Mammary epithelial cell (primary cell): ENCODE measurements at regions not wholly inside any gene's neighbourhood (a gene's known extent, or its start where the extent isn't known, plus 50 kb on each side); places are given as distances from the start of the nearest gene placed in this dataset.

ENCODE experiments used
- EZH2 ChIP-seq: IDR thresholded peaks from 2 replicates; pipeline ENCODE4 v1.6.1; 2012; ENCODE audit warnings: low read length, inconsistent platforms, borderline replicate concordance
- TF ChIP-seq, protein P1 (sequence below), 2 donors: IDR thresholded peaks in 1 of 2; conservative IDR thresholded peaks in 1 of 2; 2 replicates each; pipeline ENCODE4 v1.5.1; 2011 to 2012; ENCODE audit warnings: inconsistent platforms in 2 of 2, low read length in 2 of 2, mild to moderate bottlenecking in 2 of 2, control low read depth in 1 of 2, low read depth in 1 of 2; ENCODE audit not compliant: insufficient read depth in 1 of 2; ENCODE audit errors: extremely low read depth in 1 of 2

GRCh38 chr13:47288546-47288945, 391.7 kb upstream of the HTR2A start:
- TF ChIP-seq, protein P1, sequence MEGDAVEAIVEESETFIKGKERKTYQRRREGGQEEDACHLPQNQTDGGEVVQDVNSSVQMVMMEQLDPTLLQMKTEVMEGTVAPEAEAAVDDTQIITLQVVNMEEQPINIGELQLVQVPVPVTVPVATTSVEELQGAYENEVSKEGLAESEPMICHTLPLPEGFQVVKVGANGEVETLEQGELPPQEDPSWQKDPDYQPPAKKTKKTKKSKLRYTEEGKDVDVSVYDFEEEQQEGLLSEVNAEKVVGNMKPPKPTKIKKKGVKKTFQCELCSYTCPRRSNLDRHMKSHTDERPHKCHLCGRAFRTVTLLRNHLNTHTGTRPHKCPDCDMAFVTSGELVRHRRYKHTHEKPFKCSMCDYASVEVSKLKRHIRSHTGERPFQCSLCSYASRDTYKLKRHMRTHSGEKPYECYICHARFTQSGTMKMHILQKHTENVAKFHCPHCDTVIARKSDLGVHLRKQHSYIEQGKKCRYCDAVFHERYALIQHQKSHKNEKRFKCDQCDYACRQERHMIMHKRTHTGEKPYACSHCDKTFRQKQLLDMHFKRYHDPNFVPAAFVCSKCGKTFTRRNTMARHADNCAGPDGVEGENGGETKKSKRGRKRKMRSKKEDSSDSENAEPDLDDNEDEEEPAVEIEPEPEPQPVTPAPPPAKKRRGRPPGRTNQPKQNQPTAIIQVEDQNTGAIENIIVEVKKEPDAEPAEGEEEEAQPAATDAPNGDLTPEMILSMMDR (conservative IDR thresholded peaks at IDR 0.05 in 1 of 2, IDR thresholded peaks at IDR 0.05 in 1 of 2; ENCODE audit: extremely low read depth in 1 of 2, insufficient read depth in 1 of 2, low read depth in 1 of 2, low read length in 2 of 2) = no peak
- no peak for TF ChIP-seq EZH2
